WTC11 (cell line): ENCODE measurements at regions not wholly inside any gene's neighbourhood (a gene's known extent, or its start where the extent isn't known, plus 50 kb on each side); places are given as distances from the start of the nearest gene placed in this dataset.

ENCODE experiments used
- ATF3 ChIP-seq: sonication (generic); formaldehyde crosslinking; conservative IDR thresholded peaks from 2 replicates; pipeline ENCODE4 v1.8.1; 2022; ENCODE audit warnings: mild to moderate bottlenecking, missing genetic modification reagents
- CTCF ChIP-seq: fragments of 200-600 bp; IDR thresholded peaks from 2 replicates; pipeline ENCODE4 v1.8.0; 2022; ENCODE audit warnings: antibody characterized with exemption
- ERG ChIP-seq: fragments of 250-450 bp; sonication (Bioruptor Pico); IDR thresholded peaks from 2 replicates; pipeline ENCODE4 v1.8.0; 2021; ENCODE audit warnings: mild to moderate bottlenecking
- MAX ChIP-seq: sonication (generic); formaldehyde crosslinking; IDR thresholded peaks from 2 replicates; pipeline ENCODE4 v1.8.0; 2022; ENCODE audit warnings: mild to moderate bottlenecking, missing genetic modification reagents
- SMAD4 ChIP-seq: sonication (generic); formaldehyde crosslinking; IDR thresholded peaks from 2 replicates; pipeline ENCODE4 v1.8.0; 2022; ENCODE audit warnings: mild to moderate bottlenecking, missing genetic modification reagents

- no peak for TF ChIP-seq CTCF
- TF ChIP-seq SMAD4: no peak
- no peak for TF ChIP-seq ERG (CRISPR knock-in tag)
- TF ChIP-seq ATF3 (CRISPR knock-in tag): no peak
- TF ChIP-seq MAX: no peak
These were observed 182.7 kb upstream of the PAQR3 start for GRCh38 chr4:79121875-79122358.
